ENCODE measurements at regions not wholly inside any gene's neighbourhood (a gene's known extent, or its start where the extent isn't known, plus 50 kb on each side); places are given as distances from the start of the nearest gene placed in this dataset.
A peak's percentile ranks its signal among the peaks of the same experiment; 100 is the strongest.

DNA sequence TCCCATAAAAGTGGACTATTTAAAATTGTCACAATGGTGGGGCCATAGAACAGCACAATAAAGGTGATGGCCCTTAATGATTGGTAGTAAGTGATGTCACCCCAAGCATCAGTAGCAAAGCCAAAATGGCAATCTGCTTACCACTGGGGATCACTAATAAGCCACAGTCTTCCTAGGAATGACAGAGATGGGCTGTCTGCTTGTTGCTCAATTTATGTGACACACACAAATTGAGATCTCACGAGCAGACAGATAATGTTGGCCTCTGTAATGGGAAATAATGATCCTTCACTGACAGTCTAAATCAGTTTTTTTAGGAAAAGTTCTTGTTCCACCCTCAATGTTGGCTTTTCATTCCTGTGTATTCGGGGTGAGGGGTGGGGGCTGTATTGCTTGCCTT is 515.1 kb downstream of the BRD1 start:
- FAIRE-seq (no peak), DNase-seq (ENCODE audit: low spot score) (no peak)

DNA sequence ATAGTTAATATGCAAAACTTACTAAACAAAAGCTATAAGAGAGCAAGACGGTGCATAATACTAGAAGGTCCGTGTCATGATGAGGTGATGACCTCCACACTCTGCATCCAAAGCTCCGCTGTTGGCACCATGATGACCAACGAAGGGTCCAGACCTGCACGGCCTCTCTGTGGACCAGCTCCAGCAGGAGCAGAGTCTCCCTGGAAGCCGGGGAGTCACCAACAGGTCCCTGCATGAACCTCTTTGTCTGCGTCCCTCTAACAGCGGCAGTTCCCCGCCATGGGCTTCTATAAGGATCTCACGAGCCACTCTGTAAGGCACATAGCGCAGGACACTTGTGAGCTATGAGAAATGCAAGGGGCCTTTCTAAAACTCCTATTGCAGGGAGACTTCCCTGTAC is 517.3 kb downstream of the BRD1 start:
- DNase-seq (ENCODE audit: low spot score) (no peak), FAIRE-seq (no peak)

GRCh38 chr22:49308300-49308699 is 519.4 kb downstream of the BRD1 start:
- no peak for DNase-seq (ENCODE audit: low spot score)
- FAIRE-seq, result no peak

GRCh38 chr22:49307870-49308269 is 519.8 kb downstream of the BRD1 start:
- FAIRE-seq, result no peak
- no peak for DNase-seq (ENCODE audit: low spot score)

- no peak for FAIRE-seq
Measured at GRCh38 chr22:49307481-49307830, 520.2 kb downstream of the BRD1 start.

GRCh38 chr22:49306632-49307480 is 520.8 kb downstream of the BRD1 start:
- DNase-seq (ENCODE audit: low spot score), result no peak
- no peak for FAIRE-seq

More at GRCh38 chr22:49307481-49307830, 520.2 kb downstream of the BRD1 start:
- no peak for DNase-seq (ENCODE audit: low spot score)

DNA sequence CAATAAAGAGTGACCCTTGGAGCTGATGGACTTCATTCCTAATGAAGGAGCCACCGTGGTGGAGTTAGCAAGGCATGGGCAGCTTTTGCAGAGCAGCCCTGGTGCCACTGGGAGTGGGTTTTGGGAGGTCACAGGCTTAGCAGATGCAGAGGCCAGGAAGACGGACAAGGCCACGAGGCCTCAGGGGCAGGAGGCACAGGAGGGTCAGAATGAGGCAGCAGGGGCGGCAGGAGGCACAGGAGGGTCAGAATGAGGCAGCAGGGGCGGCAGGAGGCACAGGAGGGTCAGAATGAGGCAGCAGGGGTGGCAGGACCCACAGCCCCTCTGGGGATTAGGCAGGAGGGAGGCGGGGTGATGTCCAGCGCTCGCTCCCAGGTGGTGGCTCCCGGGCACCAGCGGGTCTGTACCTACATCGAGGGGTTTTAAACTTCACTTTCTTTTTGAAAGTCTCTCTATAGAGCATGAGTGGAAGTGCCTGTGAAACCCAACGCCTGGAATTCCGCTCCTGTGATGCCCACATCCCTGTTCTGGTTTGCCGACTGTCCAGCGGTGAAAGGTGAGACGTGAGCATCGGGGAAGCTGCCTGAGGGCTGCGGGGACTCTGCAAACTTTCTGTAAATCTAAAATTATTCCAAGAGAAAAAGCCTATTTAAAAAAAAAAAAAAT is 521.6 kb downstream of the BRD1 start:
- DNase-seq (ENCODE audit: low spot score) (no peak), FAIRE-seq (no peak)

DNA sequence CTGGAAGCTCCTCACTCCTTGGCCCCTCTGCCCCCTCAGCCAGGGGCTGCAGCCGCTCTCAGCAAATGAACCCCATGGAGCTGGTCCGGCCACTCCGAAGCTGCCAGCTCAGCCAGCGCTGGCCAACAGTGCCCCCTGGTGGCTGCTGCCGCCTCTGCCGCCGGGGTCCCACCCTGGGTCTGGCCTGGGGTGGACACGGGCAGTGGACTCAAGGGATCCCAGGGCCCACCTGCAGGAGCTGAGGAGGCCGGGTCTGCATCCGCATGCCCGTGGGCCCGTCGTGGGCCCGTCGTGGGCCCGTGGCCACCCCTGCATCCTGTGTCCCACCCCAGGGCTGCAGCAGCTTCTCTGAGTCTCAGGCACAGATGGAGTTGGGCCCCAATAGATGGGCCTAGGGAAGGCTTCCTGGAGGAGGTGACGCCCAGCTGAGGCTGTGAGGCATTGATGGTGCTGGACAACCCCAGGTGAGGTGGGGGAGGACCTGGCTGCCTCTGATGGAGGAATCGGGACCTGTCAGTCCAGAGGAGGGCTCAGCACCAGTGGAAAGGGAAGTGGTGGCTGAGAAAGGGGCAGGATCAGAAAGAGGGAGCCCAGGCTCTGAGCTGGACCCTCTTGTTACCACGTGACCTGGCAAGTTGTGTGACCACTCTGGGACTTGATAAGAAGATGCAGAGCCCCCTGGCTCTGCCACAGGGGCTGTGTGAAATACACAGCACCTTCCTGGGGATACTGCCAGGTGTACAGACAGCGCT is 522.3 kb downstream of the BRD1 start:
- FAIRE-seq (peak; percentile 62), DNase-seq (ENCODE audit: low spot score) (peak; percentile 81)

DNA sequence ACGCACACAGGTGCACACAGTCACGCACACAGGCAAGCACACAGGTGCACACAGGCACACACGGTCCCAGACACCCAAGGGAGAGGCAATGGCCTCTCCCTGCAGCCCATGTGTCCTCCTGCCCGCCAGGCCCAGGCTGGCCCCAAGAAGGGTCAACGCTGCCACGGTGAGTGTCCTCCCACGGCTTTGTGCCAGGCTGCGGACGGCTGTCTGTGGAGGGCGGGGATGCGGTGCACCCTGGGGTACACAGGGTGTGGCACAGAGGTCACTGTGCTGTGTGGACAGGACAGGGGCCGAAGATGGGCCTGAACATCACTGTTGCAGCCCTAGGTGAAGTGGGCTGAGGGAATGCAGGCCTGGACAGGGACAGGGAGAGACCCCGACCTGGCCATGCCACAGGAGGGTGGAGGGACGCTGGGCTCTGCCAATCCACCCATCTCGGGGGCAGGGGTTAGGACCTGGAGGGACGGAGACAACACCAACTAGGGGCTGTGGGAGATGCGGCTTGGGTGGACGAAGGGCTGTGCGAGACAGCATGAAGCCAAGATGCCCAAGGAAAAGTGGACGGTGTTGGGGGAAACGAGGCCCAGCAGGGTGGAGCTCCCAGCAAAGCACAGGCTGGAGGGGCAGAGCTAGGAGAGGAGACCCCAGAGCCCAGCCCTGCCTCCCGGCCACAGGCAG is 523.8 kb downstream of the BRD1 start:
- DNase-seq (ENCODE audit: low spot score) (no peak), FAIRE-seq (peak; percentile 67)

DNA sequence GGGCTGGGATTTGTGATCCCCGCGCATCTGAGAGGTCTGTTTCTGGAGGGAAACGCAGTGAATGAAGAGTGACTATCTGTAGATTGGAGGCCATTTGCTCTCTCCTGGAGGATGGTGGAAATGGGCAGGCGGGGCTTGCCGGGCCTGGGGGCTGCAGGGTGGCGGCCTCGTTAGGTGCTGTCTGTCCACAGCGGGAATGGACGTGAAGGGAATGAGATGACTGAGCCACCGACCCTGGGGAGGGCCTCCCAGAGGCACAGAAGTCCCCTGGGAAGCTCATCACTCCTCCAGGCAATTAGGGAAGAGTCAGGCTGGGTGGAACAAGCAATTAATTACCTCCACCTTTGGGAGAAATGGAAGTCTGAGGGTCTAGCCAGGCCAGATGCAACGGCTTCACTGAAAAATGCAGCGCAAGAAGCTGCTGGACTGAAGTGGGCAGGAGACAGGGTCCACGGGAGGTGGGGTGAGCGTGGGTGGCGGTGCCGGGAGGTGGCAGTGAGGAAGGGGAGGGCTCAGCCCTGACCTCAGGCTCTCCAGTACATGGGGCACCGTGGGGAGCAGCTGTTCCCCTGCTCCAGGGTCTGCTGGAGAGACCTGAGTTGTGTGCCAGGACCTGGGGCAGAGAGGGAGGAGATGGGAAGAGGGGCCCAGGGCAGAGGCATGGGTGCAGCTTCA is 524.5 kb downstream of the BRD1 start:
- FAIRE-seq (no peak), DNase-seq (ENCODE audit: low spot score) (no peak)

GRCh38 chr22:49302530-49302929 is 525.1 kb downstream of the BRD1 start:
- no peak for FAIRE-seq
- no peak for DNase-seq (ENCODE audit: low spot score)

DNA sequence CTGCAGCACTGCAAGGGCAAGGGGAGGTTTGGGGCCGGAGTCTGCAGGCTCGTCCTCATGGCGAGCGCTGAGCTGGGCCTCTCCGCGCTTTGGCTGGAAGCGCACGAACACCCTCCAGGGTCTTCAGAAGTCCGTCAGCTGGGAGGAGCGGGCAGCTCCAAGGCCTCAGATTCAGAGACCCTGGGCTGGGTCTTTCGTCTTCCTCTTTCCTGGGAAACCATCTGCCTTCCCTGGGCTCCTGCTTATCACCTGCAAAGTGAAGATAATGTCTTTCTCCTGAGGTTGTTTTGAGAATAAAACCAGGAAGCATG is 525.6 kb downstream of the BRD1 start:
- FAIRE-seq (no peak), DNase-seq (ENCODE audit: low spot score) (no peak)

- peak; percentile 66 for FAIRE-seq
Measured at GRCh38 chr22:49301398-49302149, 526.1 kb downstream of the BRD1 start.

GRCh38 chr22:49300951-49301397 is 526.7 kb downstream of the BRD1 start:
- no peak for FAIRE-seq
- DNase-seq (ENCODE audit: low spot score), result no peak

More at GRCh38 chr22:49301398-49302149, 526.1 kb downstream of the BRD1 start:
- no peak for DNase-seq (ENCODE audit: low spot score)

DNA sequence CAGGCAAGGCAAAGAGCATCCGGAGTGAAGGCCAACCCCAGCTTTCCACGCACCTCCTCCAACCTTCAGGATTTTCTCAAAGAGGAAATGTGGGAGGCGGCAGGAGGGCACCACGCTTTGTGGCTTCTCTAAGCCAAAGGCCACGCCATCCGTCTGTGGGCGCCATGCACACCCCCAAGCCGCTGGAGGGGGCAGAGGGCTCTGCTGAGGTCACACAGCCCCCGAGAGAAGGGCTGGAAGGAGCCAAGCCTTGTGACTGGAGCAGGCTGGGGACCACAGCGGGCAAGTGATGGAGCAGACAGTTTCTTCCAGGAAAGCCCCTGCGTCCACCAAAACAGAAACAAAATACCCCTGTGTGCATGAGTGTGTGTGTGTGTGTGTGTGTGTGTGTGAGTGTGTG is 527.4 kb downstream of the BRD1 start:
- DNase-seq (ENCODE audit: low spot score), result no peak

GRCh38 chr22:49299821-49300231 is 527.8 kb downstream of the BRD1 start:
- no peak for FAIRE-seq

More for the DNA sequence above, 527.4 kb downstream of the BRD1 start:
- no peak for FAIRE-seq

GRCh38 chr22:49298834-49299750 is 528.6 kb downstream of the BRD1 start:
- DNase-seq (ENCODE audit: low spot score) (no peak), FAIRE-seq (peak; percentile 59)

More at GRCh38 chr22:49299821-49300231, 527.8 kb downstream of the BRD1 start:
- DNase-seq (ENCODE audit: low spot score), result no peak

DNA sequence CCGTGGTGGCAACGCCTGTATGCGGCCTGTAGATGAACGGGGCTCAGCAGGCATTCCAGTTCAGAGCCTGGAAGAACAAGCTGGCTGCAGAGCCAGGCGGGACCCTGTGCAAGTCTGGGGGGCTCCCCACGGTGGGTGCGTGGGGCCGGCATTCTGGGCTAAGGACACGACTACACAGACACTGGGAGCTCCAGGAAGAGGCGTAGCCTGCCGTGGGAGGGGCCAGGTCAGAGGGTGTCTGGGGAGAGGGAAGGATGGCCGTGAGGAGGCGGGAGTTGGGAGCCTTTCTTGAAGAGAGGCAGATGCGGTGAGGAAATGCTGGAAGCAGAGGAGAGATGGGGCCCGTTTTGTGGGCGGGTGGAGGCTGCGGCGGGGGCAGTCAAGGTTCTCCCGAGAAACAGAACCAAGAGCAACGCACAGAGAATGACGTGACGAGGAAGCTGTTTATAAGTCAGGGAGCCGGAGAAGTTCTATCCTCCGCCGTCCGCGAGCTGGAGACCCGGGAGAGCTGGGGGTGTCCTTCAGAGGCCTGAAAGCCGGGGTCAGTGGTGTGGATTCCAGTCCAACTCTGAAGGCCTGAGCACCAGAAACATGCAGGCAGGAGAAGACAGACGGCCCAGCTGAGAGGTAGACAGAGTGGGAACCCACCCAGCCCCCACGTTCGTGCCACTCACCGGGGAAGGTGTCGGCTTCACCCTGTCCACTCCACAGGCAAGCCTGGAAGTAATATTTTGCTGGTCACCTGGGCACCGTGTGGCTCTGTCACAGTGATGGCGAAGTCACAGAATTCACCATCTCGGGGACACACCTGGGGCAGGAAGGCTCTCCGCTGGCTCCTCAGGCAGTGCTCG is 529.6 kb downstream of the BRD1 start:
- FAIRE-seq (no peak), DNase-seq (ENCODE audit: low spot score) (no peak)
